ENCODE measurements at regions not wholly inside any gene's neighbourhood (a gene's known extent, or its start where the extent isn't known, plus 50 kb on each side); places are given as distances from the start of the nearest gene placed in this dataset.

DNA sequence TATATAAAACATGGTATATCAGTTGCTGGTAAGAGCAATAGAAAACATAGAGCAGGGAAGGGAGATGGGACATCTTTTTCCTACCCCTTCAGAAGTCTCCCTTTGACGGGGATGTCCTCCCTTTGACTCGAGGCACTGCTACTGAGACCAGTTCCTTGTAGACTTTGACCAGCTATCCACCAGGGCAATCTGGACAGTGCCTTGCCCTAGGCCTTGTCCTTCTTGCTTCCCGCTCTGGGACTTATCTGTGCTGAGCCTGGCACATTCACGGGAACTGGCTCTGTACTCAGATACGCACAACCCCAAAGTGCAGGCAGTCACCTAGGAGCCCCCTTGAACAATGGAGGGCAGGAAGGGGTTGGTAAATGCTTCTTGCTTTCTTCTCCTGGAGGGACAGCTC lies 116.6 kb upstream of the ANKH start:
- no peak for DNase-seq (ENCODE audit: low spot score)
- TF ChIP-seq POLR2AphosphoS5 (IDR thresholded peaks at IDR 0.05) (no peak), CTCF (IDR thresholded peaks at IDR 0.05) (no peak), POLR2A (IDR thresholded peaks at IDR 0.05) (no peak)
- Histone ChIP-seq H3K27me3 (replicated peaks; ENCODE audit: insufficient read depth) (no peaks in the 10 kb centered on the region), H3K4me3 (no peak overlapping the region), H3K4me1 (replicated peaks) (peaks cover 7% of the 10 kb centered on the region), H3K9me3 (no peaks in the 10 kb centered on the region), H3K36me3 (no peaks in the 10 kb centered on the region), H3K27ac (no peak overlapping the region)
- 95% methylated on average over 5 of the region's 5 CpGs for WGBS
- intact Hi-C loops (cut with DNase I): no loop called here

DNA sequence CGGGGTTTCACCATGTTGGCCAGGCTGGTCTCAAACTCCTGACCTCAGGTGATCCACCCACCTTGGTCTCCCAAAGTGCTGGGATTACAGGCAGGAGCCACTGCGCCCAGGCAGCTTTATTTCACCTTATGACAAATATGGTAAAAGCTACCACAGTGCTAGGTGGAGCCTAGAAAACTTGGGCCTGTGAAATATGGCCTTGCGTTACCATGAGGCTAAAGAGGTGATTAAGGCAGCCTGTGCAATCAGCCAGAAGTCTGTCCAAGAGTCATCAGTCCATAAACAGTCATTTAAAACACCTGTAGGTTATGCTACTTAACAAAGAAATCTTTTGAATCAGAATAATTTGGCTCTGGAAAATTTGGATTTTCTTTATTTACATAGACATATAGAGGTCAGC lies 114.8 kb upstream of the ANKH start:
- DNase-seq (ENCODE audit: low spot score): no peak
- Histone ChIP-seq H3K27ac (no peak overlapping the region), H3K4me3 (no peak overlapping the region), H3K4me1 (replicated peaks) (peaks cover 7% of the 10 kb centered on the region), H3K27me3 (replicated peaks; ENCODE audit: insufficient read depth) (no peaks in the 10 kb centered on the region), H3K9me3 (no peaks in the 10 kb centered on the region), H3K36me3 (no peaks in the 10 kb centered on the region)
- TF ChIP-seq POLR2AphosphoS5 (IDR thresholded peaks at IDR 0.05) (no peak), POLR2A (IDR thresholded peaks at IDR 0.05) (no peak), CTCF (IDR thresholded peaks at IDR 0.05) (no peak)
- intact Hi-C loops (cut with DNase I): no loop called here
- 95% methylated on average over 3 of the region's 3 CpGs for WGBS

GRCh38 chr5:14983666-14984441 lies 112.3 kb upstream of the ANKH start:
- 28% methylated on average over 6 of the region's 6 CpGs for whole genome bisulfite sequencing
- H3K27ac ChIP-seq: peak overlapping the region; percentile 68 to 75
- H3K36me3 ChIP-seq: no peaks in the 10 kb centered on the region
- H3K9me3 ChIP-seq: no peaks in the 10 kb centered on the region
- DNase-seq (ENCODE audit: low spot score): peak; percentile 74
- no peaks in the 10 kb centered on the region for H3K27me3 ChIP-seq (replicated peaks; ENCODE audit: insufficient read depth)
- H3K4me3 ChIP-seq: no peak overlapping the region
- intact Hi-C loops (cut with DNase I): no loop called here
- H3K4me1 ChIP-seq (replicated peaks): peaks cover 7% of the 10 kb centered on the region
- no peak for TF ChIP-seq CTCF (IDR thresholded peaks at IDR 0.05)
- no peak for TF ChIP-seq POLR2A (IDR thresholded peaks at IDR 0.05)
- peak; percentile 94 for TF ChIP-seq POLR2AphosphoS5 (IDR thresholded peaks at IDR 0.05)

DNA sequence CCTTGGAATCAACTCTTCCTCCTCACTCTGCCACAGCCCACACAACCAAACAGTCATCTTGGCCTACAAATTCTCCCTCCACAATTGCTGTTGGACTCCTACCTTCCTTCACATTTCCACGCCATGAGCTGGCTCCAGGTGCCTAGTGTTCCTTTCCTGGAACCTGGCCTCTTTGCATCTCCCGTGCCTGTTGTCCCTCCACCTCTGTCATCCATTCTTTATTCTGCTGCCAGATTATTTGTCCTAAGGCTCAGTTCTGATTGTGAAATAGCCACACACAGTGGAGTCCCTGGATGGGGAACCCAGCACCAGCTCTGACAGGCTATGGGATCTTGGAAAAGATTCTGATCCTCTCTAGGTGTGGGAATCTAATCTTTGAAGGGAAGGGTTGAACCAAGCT lies 109.1 kb upstream of the ANKH start:
- TF ChIP-seq POLR2AphosphoS5 (IDR thresholded peaks at IDR 0.05) (no peak), CTCF (IDR thresholded peaks at IDR 0.05) (no peak), POLR2A (IDR thresholded peaks at IDR 0.05) (no peak)
- H3K9me3 ChIP-seq: no peaks in the 10 kb centered on the region
- peak; percentile 76 for DNase-seq (ENCODE audit: low spot score)
- no peak overlapping the region for H3K4me3 ChIP-seq
- H3K36me3 ChIP-seq: no peaks in the 10 kb centered on the region
- 51% methylated on average over 2 of the region's 2 CpGs for WGBS
- peak overlapping the region; percentile 6 to 63 for H3K27ac ChIP-seq
- peaks cover 7% of the 10 kb centered on the region for H3K4me1 ChIP-seq (replicated peaks)
- intact Hi-C loops (cut with DNase I): no loop called here
- H3K27me3 ChIP-seq (replicated peaks; ENCODE audit: insufficient read depth): no peaks in the 10 kb centered on the region

DNA sequence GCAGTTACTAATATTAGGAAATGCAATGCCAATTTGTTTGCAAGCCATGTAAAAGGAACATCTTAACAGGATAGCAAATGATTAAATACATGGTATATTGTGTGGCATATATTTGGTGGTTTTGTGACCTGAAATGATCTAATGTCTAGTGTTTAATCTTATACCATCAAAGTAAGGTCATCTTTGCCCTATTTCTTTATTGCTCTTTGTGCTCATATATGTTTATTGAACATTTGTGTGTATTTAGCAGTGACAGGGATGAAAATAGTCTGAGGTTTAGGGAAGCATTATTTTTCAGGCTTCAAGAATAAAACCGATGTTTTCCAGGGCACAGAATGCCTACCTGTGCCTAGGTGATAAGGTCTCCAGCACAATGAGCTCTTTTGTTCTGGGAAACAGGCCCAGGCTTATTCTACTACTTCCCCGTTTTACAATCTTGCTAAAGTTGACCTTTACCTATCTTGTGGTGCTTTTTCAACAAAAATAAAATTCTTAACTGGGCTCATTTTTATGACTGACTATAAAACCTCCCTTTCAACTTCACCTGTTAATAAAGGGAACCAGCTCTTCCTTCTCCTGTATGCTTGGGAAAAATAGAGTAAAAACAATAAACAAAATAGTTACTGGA lies 105.6 kb upstream of the ANKH start:
- 40% methylated on average over 2 of the region's 2 CpGs for WGBS
- intact Hi-C loops (cut with DNase I): no loop called here
- Histone ChIP-seq H3K9me3 (no peaks in the 10 kb centered on the region), H3K4me3 (no peak overlapping the region), H3K27ac (peak overlapping the region; percentile 10 to 47), H3K4me1 (replicated peaks) (no peaks in the 10 kb centered on the region), H3K27me3 (replicated peaks; ENCODE audit: insufficient read depth) (no peaks in the 10 kb centered on the region), H3K36me3 (no peaks in the 10 kb centered on the region)
- peak; percentile 86 for TF ChIP-seq POLR2AphosphoS5 (IDR thresholded peaks at IDR 0.05)
- TF ChIP-seq CTCF (IDR thresholded peaks at IDR 0.05): no peak
- peak; percentile 74 for DNase-seq (ENCODE audit: low spot score)
